SK-N-SH (cell line): ENCODE measurements at regions not wholly inside any gene's neighbourhood (a gene's known extent, or its start where the extent isn't known, plus 50 kb on each side); places are given as distances from the start of the nearest gene placed in this dataset.

Experiments
- CTCF ChIA-PET: fragments of 300-600, 350-600 bp; formaldehyde crosslinking; extraction: SDS; loops from one replicate; lab custom pipeline; 2021; lab: Yijun Ruan, JAX
- POLR2A ChIA-PET: fragments of 350-600 bp; sonication (Branson Sonifier 250); formaldehyde crosslinking; extraction: SDS; loops from one replicate; lab custom pipeline; 2020; ENCODE audit warnings: antibody characterized with exemption, inconsistent platforms; lab: Yijun Ruan, JAX
- DNase-seq: peaks from one replicate; pipeline ENCODE4 v3.0.0; 2012
- H2AFZ ChIP-seq: fragments of 200-600 bp; sonication (generic); 2 replicates; pipeline ENCODE4 v1.8.1; 2016; ENCODE audit warnings: antibody characterized with exemption, mild to moderate bottlenecking, low read depth
- H3F3A ChIP-seq: fragments of 200-600 bp; sonication (generic); replicated peaks from 2 replicates; pipeline ENCODE3; 2016; ENCODE audit warnings: antibody characterized with exemption, mild to moderate bottlenecking; ENCODE audit not compliant: insufficient read depth
- H3K27ac ChIP-seq, 2 experiments: fragments of 200-500 bp in 1 of 2; fragments of 200-600 bp in 1 of 2; sonication (Bioruptor generic) in 1 of 2; sonication (generic), shearing (Covaris generic) in 1 of 2; 2 replicates each; pipeline versions ENCODE4 v1.5.1 to v1.6.1; 2014 to 2016; ENCODE audit warnings: low read depth in 2 of 2, inconsistent platforms in 1 of 2, low read length in 1 of 2, mild to moderate bottlenecking in 1 of 2, mixed read lengths in 1 of 2
- H3K27me3 ChIP-seq: fragments of 200-600 bp; sonication (generic), shearing (Covaris generic); 2 replicates; pipeline ENCODE4 v1.6.1; 2016; ENCODE audit warnings: mixed run types; ENCODE audit not compliant: insufficient read depth
- H3K36me3 ChIP-seq, 2 experiments: fragments of 200-500 bp in 1 of 2; fragments of 200-600 bp in 1 of 2; sonication (Bioruptor generic) in 1 of 2; sonication (generic) in 1 of 2; replicated peaks in 1 of 2; 2 replicates each; pipeline versions ENCODE3 to v1.5.1; 2014 to 2016; ENCODE audit warnings: low read length in 1 of 2, mild to moderate bottlenecking in 1 of 2; ENCODE audit not compliant: insufficient read depth in 2 of 2, control insufficient read depth in 1 of 2
- H3K4me1 ChIP-seq, 2 experiments: fragments of 200-500 bp in 1 of 2; fragments of 200-600 bp in 1 of 2; sonication (Bioruptor generic) in 1 of 2; sonication (generic), shearing (Covaris generic) in 1 of 2; 2 replicates each; pipeline versions ENCODE4 v1.5.1 to v1.6.1; 2014 to 2016; ENCODE audit warnings: low read depth in 1 of 2, low read length in 1 of 2, mixed run types in 1 of 2; ENCODE audit not compliant: insufficient read depth in 2 of 2, control insufficient read depth in 1 of 2
- H3K4me2 ChIP-seq: fragments of 200-600 bp; sonication (generic), shearing (Covaris generic); 2 replicates; pipeline ENCODE4 v1.6.1; 2017; ENCODE audit warnings: mixed run types
- H3K4me3 ChIP-seq, 2 experiments: fragments of 200-500 bp in 1 of 2; fragments of 200-600 bp in 1 of 2; sonication (Bioruptor generic) in 1 of 2; sonication (generic), shearing (Covaris generic) in 1 of 2; 2 replicates each; pipeline versions ENCODE4 v1.5.1 to v1.8.1; 2014 to 2016; ENCODE audit warnings: low read depth in 2 of 2, inconsistent platforms in 1 of 2, low read length in 1 of 2, mild to moderate bottlenecking in 1 of 2, mixed read lengths in 1 of 2, moderate library complexity in 1 of 2
- H3K79me2 ChIP-seq: fragments of 200-600 bp; sonication (generic); 2 replicates; pipeline ENCODE4 v1.8.1; 2017; ENCODE audit warnings: mild to moderate bottlenecking; ENCODE audit not compliant: insufficient read depth
- H3K9ac ChIP-seq: fragments of 200-600 bp; sonication (generic); 2 replicates; pipeline ENCODE4 v1.6.1; 2017; ENCODE audit warnings: mixed run types
- H3K9me2 ChIP-seq: fragments of 200-600 bp; sonication (generic); 2 replicates; pipeline ENCODE4 v1.6.1; 2017; ENCODE audit warnings: mixed run types
- H3K9me3 ChIP-seq: fragments of 200-600 bp; sonication (generic); 2 replicates; pipeline ENCODE4 v1.6.1; 2017; ENCODE audit warnings: mixed run types, mild to moderate bottlenecking, moderate library complexity
- H4K20me1 ChIP-seq: fragments of 200-600 bp; sonication (generic); 2 replicates; pipeline ENCODE4 v1.6.1; 2017; ENCODE audit warnings: mild to moderate bottlenecking, mixed run types; ENCODE audit not compliant: insufficient read depth
- CHD2 ChIP-seq: fragments of 150-350 bp; IDR thresholded peaks from 2 replicates; pipeline ENCODE4 v1.6.1; 2018; ENCODE audit warnings: low read length; ENCODE audit not compliant: partially characterized antibody
- EZH2phosphoT487 ChIP-seq: fragments of 200-600 bp; sonication (generic); IDR thresholded peaks from 2 replicates; pipeline ENCODE4 v1.6.1; 2017; ENCODE audit warnings: low read depth, mixed run types, mild to moderate bottlenecking, antibody characterized with exemption, moderate library complexity, borderline replicate concordance
- FOXJ3 ChIP-seq: sonication (generic); formaldehyde crosslinking; IDR thresholded peaks from 2 replicates; pipeline ENCODE4 v1.5.1; 2020; ENCODE audit warnings: mild to moderate bottlenecking, missing genetic modification reagents
- FOXM1 ChIP-seq: IDR thresholded peaks from 2 replicates; pipeline ENCODE4 v1.4.0; 2012; ENCODE audit warnings: low read depth, mild to moderate bottlenecking
- GATA2 ChIP-seq: sonication (generic); formaldehyde crosslinking; IDR thresholded peaks from 2 replicates; pipeline ENCODE4 v1.5.0; 2020; ENCODE audit warnings: mild to moderate bottlenecking, missing genetic modification reagents
- MEF2A ChIP-seq: IDR thresholded peaks from 2 replicates; pipeline ENCODE4 v1.4.0; 2012; ENCODE audit warnings: low read depth, borderline replicate concordance
- RCOR1 ChIP-seq: fragments of 150-350 bp; IDR thresholded peaks from 2 replicates; pipeline ENCODE4 v1.6.1; 2017; ENCODE audit warnings: antibody characterized with exemption, low read length
- RXRA ChIP-seq: IDR thresholded peaks from 2 replicates; pipeline ENCODE4 v1.4.0; 2012; ENCODE audit warnings: low read depth, mild to moderate bottlenecking, borderline replicate concordance
- SIN3A ChIP-seq: IDR thresholded peaks from 2 replicates; pipeline ENCODE4 v1.6.1; 2012; ENCODE audit warnings: low read depth, mild to moderate bottlenecking, low read length, moderate library complexity, borderline replicate concordance
- SMC3 ChIP-seq: IDR thresholded peaks from 2 replicates; pipeline ENCODE4 v1.6.1; 2012; ENCODE audit warnings: low read depth, low read length, improper control_type of control experiment
- YY1 ChIP-seq: IDR thresholded peaks from 2 replicates; pipeline ENCODE4 v1.4.0; 2012; ENCODE audit warnings: low read depth, mild to moderate bottlenecking
- WGBS: methylation state at CpG from one replicate; pipeline ENCODE4 v1.1.6; 2017; ENCODE audit warnings: low lambda C conversion rate; 5-methylcytosine and 5-hydroxymethylcytosine counted together
- TF ChIP-seq, protein P1 (sequence below): fragments of 150-350 bp; IDR thresholded peaks from 2 replicates; pipeline ENCODE4 v1.6.1; 2016; ENCODE audit warnings: mild to moderate bottlenecking, low read depth, low read length
- TF ChIP-seq, protein P2 (sequence below): IDR thresholded peaks from 2 replicates; pipeline ENCODE4 v1.4.0; 2012; ENCODE audit warnings: low read depth
- TF ChIP-seq, protein P3 (sequence below): fragments of 200-600 bp; sonication (generic); IDR thresholded peaks from 2 replicates; pipeline ENCODE4 v1.6.1; 2017; ENCODE audit warnings: antibody characterized with exemption, mild to moderate bottlenecking, moderate library complexity
- TF ChIP-seq, protein P4 (sequence below): fragments of 150-350 bp; IDR thresholded peaks from 2 replicates; pipeline ENCODE4 v1.6.1; 2017; ENCODE audit warnings: antibody characterized with exemption, low read length, low read depth, borderline replicate concordance

DNA sequence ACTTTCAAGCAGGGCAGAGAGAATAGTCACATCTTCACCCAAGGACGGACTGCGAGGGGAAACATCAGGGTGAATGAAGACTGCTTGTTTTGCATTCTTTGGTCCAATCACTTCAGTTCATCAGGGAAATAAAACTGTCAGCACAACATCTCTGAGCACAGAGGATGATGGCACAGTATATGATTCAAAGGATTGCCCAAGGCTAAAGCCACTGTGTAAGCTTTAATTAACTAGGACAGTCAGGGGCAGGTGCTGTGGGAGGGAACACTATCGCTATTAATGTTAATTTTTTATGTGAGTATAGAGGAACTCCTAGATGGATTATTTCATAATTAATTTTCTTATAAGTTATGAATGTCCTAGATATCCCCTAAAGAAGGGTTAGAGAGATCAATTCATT lies 112.1 kb downstream of the BASP1 start:
- no peak overlapping the region for H3K4me3 ChIP-seq
- no peaks in the 10 kb centered on the region for H3K79me2 ChIP-seq
- no peaks in the 10 kb centered on the region for H3K36me3 ChIP-seq
- no peaks in the 10 kb centered on the region for H4K20me1 ChIP-seq
- no peak overlapping the region for H3K9ac ChIP-seq
- H3K4me1 ChIP-seq: no peaks in the 10 kb centered on the region; a peak in 1 of 4 replicates
- no peak overlapping the region for H3K27ac ChIP-seq
- H2AFZ ChIP-seq: no peak overlapping the region
- no peaks in the 10 kb centered on the region for H3K27me3 ChIP-seq
- ChIA-PET CTCF (interaction anchor here (1.0 kb wide), 1 partner anchor 140 kb away, joined by 3 read pairs; no protein-coding TSS in a partner anchor), POLR2A (no interaction called here)
- DNase-seq: no peak
- H3K9me2 ChIP-seq: no peaks in the 10 kb centered on the region
- WGBS: 71% methylated on average over 3 of the region's 3 CpGs
- no peaks in the 10 kb centered on the region for H3K9me3 ChIP-seq
- H3K4me2 ChIP-seq: no peak overlapping the region
- TF ChIP-seq GATA2 (CRISPR knock-in tag) (no peak), FOXM1 (no peak), EZH2phosphoT487 (no peak), FOXJ3 (no peak), SIN3A (no peak), RXRA (no peak), CHD2 (no peak), MEF2A (no peak), RCOR1 (no peak), YY1 (no peak), SMC3 (no peak)
- TF ChIP-seq, protein P1, sequence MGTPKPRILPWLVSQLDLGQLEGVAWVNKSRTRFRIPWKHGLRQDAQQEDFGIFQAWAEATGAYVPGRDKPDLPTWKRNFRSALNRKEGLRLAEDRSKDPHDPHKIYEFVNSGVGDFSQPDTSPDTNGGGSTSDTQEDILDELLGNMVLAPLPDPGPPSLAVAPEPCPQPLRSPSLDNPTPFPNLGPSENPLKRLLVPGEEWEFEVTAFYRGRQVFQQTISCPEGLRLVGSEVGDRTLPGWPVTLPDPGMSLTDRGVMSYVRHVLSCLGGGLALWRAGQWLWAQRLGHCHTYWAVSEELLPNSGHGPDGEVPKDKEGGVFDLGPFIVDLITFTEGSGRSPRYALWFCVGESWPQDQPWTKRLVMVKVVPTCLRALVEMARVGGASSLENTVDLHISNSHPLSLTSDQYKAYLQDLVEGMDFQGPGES: no peak
- TF ChIP-seq, protein P2, sequence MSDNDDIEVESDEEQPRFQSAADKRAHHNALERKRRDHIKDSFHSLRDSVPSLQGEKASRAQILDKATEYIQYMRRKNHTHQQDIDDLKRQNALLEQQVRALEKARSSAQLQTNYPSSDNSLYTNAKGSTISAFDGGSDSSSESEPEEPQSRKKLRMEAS: no peak
- TF ChIP-seq, protein P3, sequence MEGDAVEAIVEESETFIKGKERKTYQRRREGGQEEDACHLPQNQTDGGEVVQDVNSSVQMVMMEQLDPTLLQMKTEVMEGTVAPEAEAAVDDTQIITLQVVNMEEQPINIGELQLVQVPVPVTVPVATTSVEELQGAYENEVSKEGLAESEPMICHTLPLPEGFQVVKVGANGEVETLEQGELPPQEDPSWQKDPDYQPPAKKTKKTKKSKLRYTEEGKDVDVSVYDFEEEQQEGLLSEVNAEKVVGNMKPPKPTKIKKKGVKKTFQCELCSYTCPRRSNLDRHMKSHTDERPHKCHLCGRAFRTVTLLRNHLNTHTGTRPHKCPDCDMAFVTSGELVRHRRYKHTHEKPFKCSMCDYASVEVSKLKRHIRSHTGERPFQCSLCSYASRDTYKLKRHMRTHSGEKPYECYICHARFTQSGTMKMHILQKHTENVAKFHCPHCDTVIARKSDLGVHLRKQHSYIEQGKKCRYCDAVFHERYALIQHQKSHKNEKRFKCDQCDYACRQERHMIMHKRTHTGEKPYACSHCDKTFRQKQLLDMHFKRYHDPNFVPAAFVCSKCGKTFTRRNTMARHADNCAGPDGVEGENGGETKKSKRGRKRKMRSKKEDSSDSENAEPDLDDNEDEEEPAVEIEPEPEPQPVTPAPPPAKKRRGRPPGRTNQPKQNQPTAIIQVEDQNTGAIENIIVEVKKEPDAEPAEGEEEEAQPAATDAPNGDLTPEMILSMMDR: no peak
- H3F3A ChIP-seq: no peaks in the 10 kb centered on the region

DNA sequence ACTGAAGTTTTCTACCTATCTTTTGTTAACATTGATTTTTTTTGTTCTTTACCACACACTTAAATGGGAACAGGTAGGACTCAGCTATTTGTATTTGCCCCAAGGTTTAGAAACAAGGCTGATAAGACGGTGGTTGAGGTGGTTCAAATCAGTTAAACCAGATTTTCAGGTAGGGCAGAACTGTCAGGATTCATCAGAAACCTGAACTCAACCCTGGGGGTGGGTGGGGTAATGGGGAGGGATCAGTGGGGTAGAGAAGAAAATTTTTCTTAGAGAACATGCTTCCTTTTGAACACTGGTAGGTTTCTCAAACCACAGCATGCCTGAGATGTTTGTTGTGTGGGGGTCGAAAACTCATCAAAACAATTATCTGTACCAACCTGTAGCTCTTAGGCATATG lies 113.0 kb downstream of the BASP1 start:
- Histone ChIP-seq H3K27me3 (no peaks in the 10 kb centered on the region), H3K4me1 (no peaks in the 10 kb centered on the region; a peak in 1 of 4 replicates), H3K9ac (no peak overlapping the region), H3K79me2 (no peaks in the 10 kb centered on the region), H3K4me2 (no peak overlapping the region), H2AFZ (no peak overlapping the region), H3K4me3 (no peak overlapping the region), H4K20me1 (no peaks in the 10 kb centered on the region), H3K36me3 (no peaks in the 10 kb centered on the region), H3K9me2 (no peaks in the 10 kb centered on the region), H3F3A (no peaks in the 10 kb centered on the region), H3K27ac (no peak overlapping the region), H3K9me3 (no peaks in the 10 kb centered on the region)
- no peak for DNase-seq
- POLR2A ChIA-PET: no interaction called here
- TF ChIP-seq, protein P4, sequence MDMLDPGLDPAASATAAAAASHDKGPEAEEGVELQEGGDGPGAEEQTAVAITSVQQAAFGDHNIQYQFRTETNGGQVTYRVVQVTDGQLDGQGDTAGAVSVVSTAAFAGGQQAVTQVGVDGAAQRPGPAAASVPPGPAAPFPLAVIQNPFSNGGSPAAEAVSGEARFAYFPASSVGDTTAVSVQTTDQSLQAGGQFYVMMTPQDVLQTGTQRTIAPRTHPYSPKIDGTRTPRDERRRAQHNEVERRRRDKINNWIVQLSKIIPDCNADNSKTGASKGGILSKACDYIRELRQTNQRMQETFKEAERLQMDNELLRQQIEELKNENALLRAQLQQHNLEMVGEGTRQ: no peak
- TF ChIP-seq FOXJ3: no peak
- TF ChIP-seq FOXM1: no peak
- CTCF ChIA-PET: interaction anchor here (1.0 kb wide), 1 partner anchor 141 kb away, joined by 3 read pairs; no protein-coding TSS in a partner anchor
- WGBS: 28% methylated on average over 2 of the region's 2 CpGs
